HepG2 (cell line): ENCODE measurements at regions not wholly inside any gene's neighbourhood (a gene's known extent, or its start where the extent isn't known, plus 50 kb on each side); places are given as distances from the start of the nearest gene placed in this dataset.

ENCODE experiments used
- ATAC-seq: fragments of 200-7000 bp; cut with Tn5 transposase; 3 replicates; pipeline ENCODE4 v1.9.1; 2020; ENCODE audit warnings: mild to moderate bottlenecking, moderate library complexity
- BruUV-seq: library from RNA; stranded (reverse); fragments of 400-500 nt; replicated peaks from 2 replicates; lab custom pipeline; 2021; lab: Mats Ljungman, UMichigan
- CTCF ChIA-PET: fragments of 300-600 bp; formaldehyde crosslinking; extraction: SDS; loops from one replicate; lab custom pipeline; 2021; ENCODE audit warnings: low total read pairs, inconsistent platforms, low intra/inter-chr PET ratio; lab: Yijun Ruan, JAX
- POLR2A ChIA-PET: fragments of 350-600 bp; sonication (Branson Sonifier 250); formaldehyde crosslinking; loops from one replicate; lab custom pipeline; 2020; ENCODE audit warnings: antibody characterized with exemption, inconsistent platforms; lab: Yijun Ruan, JAX
- DNase-seq: peaks from one replicate; pipeline ENCODE4 v3.0.0-alpha.2; 2015; ENCODE audit warnings: low spot score
- FAIRE-seq: peaks from 3 replicates; lab custom pipeline; 2011; peaks lifted over from hg19 to GRCh38; lab: Jason Lieb, UNC
- H2AFZ ChIP-seq: one replicate; pipeline ENCODE4 v1.6.1; 2011; ENCODE audit warnings: low read length, inconsistent platforms
- H3K27ac ChIP-seq: fragments of 300-600 bp; 3 replicates; pipeline ENCODE4 v1.8.0; 2011; ENCODE audit warnings: mixed run types, mild to moderate bottlenecking, mixed read lengths, low read length, inconsistent platforms; ENCODE audit not compliant: insufficient read depth; ENCODE audit errors: extremely low read length
- H3K27me3 ChIP-seq, 2 experiments: fragments of 200-600 bp in 1 of 2; 2 replicates in 1 of 2; 3 replicates in 1 of 2; pipeline versions ENCODE4 v1.6.0 to v1.8.0; 2011; ENCODE audit warnings: low read length in 2 of 2, mild to moderate bottlenecking in 2 of 2, moderate library complexity in 2 of 2, inconsistent platforms in 1 of 2; ENCODE audit not compliant: insufficient read depth in 2 of 2, control insufficient read depth in 1 of 2
- H3K36me3 ChIP-seq, 2 experiments: fragments of 200-600 bp in 1 of 2; replicated peaks in 1 of 2; 2 replicates in 1 of 2; 3 replicates in 1 of 2; pipeline versions ENCODE4 v1.5.1 to v1.8.0; 2011; ENCODE audit warnings: low read length in 2 of 2, inconsistent platforms in 1 of 2; ENCODE audit not compliant: insufficient read depth in 2 of 2, control insufficient read depth in 1 of 2
- H3K4me1 ChIP-seq: 2 replicates; pipeline ENCODE4 v1.5.1; 2012; ENCODE audit warnings: low read length, inconsistent platforms; ENCODE audit not compliant: insufficient read depth
- H3K4me2 ChIP-seq: 2 replicates; pipeline ENCODE4 v1.6.0; 2011; ENCODE audit warnings: low read depth, low read length, inconsistent platforms
- H3K4me3 ChIP-seq, 3 experiments: fragments of 200-600 bp in 1 of 3; sonication (generic), shearing (Covaris generic) in 1 of 3; replicated peaks in 1 of 3; 2 replicates each; pipeline ENCODE4 v1.5.1; 2011 to 2016; ENCODE audit warnings: low read length in 3 of 3, inconsistent platforms in 2 of 3, low read depth in 2 of 3, mild to moderate bottlenecking in 2 of 3, control low read depth in 1 of 3, mixed read lengths in 1 of 3; ENCODE audit not compliant: insufficient read depth in 1 of 3
- H3K79me2 ChIP-seq: one replicate; pipeline ENCODE4 v1.6.1; 2011; ENCODE audit warnings: low read length, inconsistent platforms; ENCODE audit not compliant: insufficient read depth
- H3K9ac ChIP-seq: 2 replicates; pipeline ENCODE4 v1.6.0; 2011; ENCODE audit warnings: mild to moderate bottlenecking, low read depth, low read length, inconsistent platforms; ENCODE audit not compliant: insufficient read depth
- H3K9me3 ChIP-seq: 2 replicates; pipeline ENCODE4 v1.5.1; 2012; ENCODE audit warnings: mild to moderate bottlenecking, low read length
- H4K20me1 ChIP-seq: 2 replicates; pipeline ENCODE4 v1.6.0; 2011; ENCODE audit warnings: inconsistent platforms, mild to moderate bottlenecking, low read length, moderate library complexity; ENCODE audit not compliant: insufficient read depth
- AHDC1 ChIP-seq: sonication (generic); formaldehyde crosslinking; IDR thresholded peaks from 2 replicates; pipeline ENCODE4 v1.5.1; 2020; ENCODE audit warnings: mild to moderate bottlenecking, missing genetic modification reagents, borderline replicate concordance
- HHEX ChIP-seq: IDR thresholded peaks from 2 replicates; pipeline ENCODE4 v1.6.1; 2016; ENCODE audit warnings: control low read depth
- JUN ChIP-seq: sonication (generic); formaldehyde crosslinking; IDR thresholded peaks from 2 replicates; pipeline ENCODE4 v1.4.0; 2020; ENCODE audit warnings: mild to moderate bottlenecking, missing genetic modification reagents
- MBNL3 ChIP-seq: fragments of 250-450 bp; sonication (Bioruptor Pico); conservative IDR thresholded peaks from 2 replicates; pipeline ENCODE4 v1.8.0; 2022; ENCODE audit warnings: mild to moderate bottlenecking, inconsistent platforms
- NCOA2 ChIP-seq: sonication (generic); formaldehyde crosslinking; IDR thresholded peaks from 2 replicates; pipeline ENCODE4 v1.8.0; 2022; ENCODE audit warnings: inconsistent platforms
- PHF5A ChIP-seq: IDR thresholded peaks from one replicate; pipeline ENCODE4 v1.6.1; 2018; ENCODE audit warnings: low read depth, missing genetic modification reagents; ENCODE audit not compliant: unreplicated experiment
- ZC3H13 ChIP-seq: sonication (generic); formaldehyde crosslinking; IDR thresholded peaks from 2 replicates; pipeline ENCODE4 v1.8.1; 2023; ENCODE audit warnings: mild to moderate bottlenecking, missing genetic modification reagents, moderate library complexity
- ZNF17 ChIP-seq: sonication (generic); formaldehyde crosslinking; IDR thresholded peaks from 2 replicates; pipeline ENCODE4 v1.5.0; 2020; ENCODE audit warnings: mild to moderate bottlenecking, missing genetic modification reagents
- ZNF597 ChIP-seq: sonication (generic); formaldehyde crosslinking; IDR thresholded peaks from 2 replicates; pipeline ENCODE4 v1.5.0; 2020; ENCODE audit warnings: missing genetic modification reagents
- ZNF615 ChIP-seq: sonication (generic); formaldehyde crosslinking; IDR thresholded peaks from 2 replicates; pipeline ENCODE4 v1.5.0; 2020; ENCODE audit warnings: mild to moderate bottlenecking, missing genetic modification reagents, borderline replicate concordance
- ZNF720 ChIP-seq: sonication (generic); formaldehyde crosslinking; IDR thresholded peaks from 2 replicates; pipeline ENCODE4 v1.4.0; 2020; ENCODE audit warnings: missing genetic modification reagents
- ZSCAN29 ChIP-seq: sonication (generic); formaldehyde crosslinking; conservative IDR thresholded peaks from 2 replicates; pipeline ENCODE4 v1.4.0; 2020; ENCODE audit warnings: mild to moderate bottlenecking, missing genetic modification reagents
- WGBS: methylation state at CpG from one replicate; pipeline ENCODE4 v1.1.6; 2017; ENCODE audit warnings: low lambda C conversion rate; 5-methylcytosine and 5-hydroxymethylcytosine counted together
- in situ Hi-C: cut with HindIII; loops from 2 replicates; pipeline ENCODE4 v1.10.0; 2017; ENCODE audit warnings: low pct_unique_long_range_greater_than_20kb; ENCODE audit not compliant: extremely low pct_ligation_motif_present
- intact Hi-C: fragments of 100-400 bp; cut with micrococcal nuclease; formaldehyde crosslinking; loops from one replicate; pipeline ENCODE4 v1.10.0; 2022; ENCODE audit not compliant: unreplicated experiment

GRCh38 chr14:25945746-25946145 is 652.1 kb downstream of the NOVA1 start:
- POLR2A ChIA-PET = no interaction called here
- Histone ChIP-seq H3K27me3 (no peaks in the 10 kb centered on the region), H3K9me3 (peaks cover 87% of the 10 kb centered on the region), H3K4me3 (no peak overlapping the region), H3K36me3 (no peaks in the 10 kb centered on the region), H3K9ac (no peak overlapping the region), H4K20me1 (no peaks in the 10 kb centered on the region), H3K79me2 (no peaks in the 10 kb centered on the region), H3K4me2 (no peak overlapping the region), H2AFZ (no peak overlapping the region), H3K27ac (no peak overlapping the region), H3K4me1 (no peaks in the 10 kb centered on the region)
- CTCF ChIA-PET = no interaction called here
- BruUV-seq = no TSS peak
- in situ Hi-C loops = no loop called here
- WGBS = 0% methylated on average over 1 of the region's 1 CpG
- DNase-seq (no peak), ATAC-seq (no peak), FAIRE-seq (no peak)
- no peak for TF ChIP-seq ZNF597
- TF ChIP-seq HHEX = no peak
- no peak for TF ChIP-seq MBNL3 (CRISPR knock-in tag)
- TF ChIP-seq ZSCAN29 = no peak
- TF ChIP-seq NCOA2 (CRISPR knock-in tag) = no peak
- TF ChIP-seq ZC3H13 = no peak
- TF ChIP-seq ZNF615 = no peak
- no peak for TF ChIP-seq PHF5A (CRISPR knock-in tag)
- no peak for TF ChIP-seq ZNF720 (CRISPR knock-in tag)
- no peak for TF ChIP-seq ZNF17
- TF ChIP-seq AHDC1 (CRISPR knock-in tag) = no peak
- no peak for TF ChIP-seq JUN (CRISPR knock-in tag)
- intact Hi-C loops = no loop called here
